ENCODE measurements at regions not wholly inside any gene's neighbourhood (a gene's known extent, or its start where the extent isn't known, plus 50 kb on each side); places are given as distances from the start of the nearest gene placed in this dataset.

- TF ChIP-seq EZH2phosphoT487 (IDR thresholded peaks at IDR 0.05; ENCODE audit: low read depth, severe bottlenecking, unreplicated experiment) (no peak), CTCF (IDR thresholded peaks at IDR 0.05; ENCODE audit: poor library complexity) (no peak)
Measured at GRCh38 chr1:191912517-191912916, 245.7 kb upstream of the RGS18 start.
